DOHH2 (cell line): ENCODE measurements at regions not wholly inside any gene's neighbourhood (a gene's known extent, or its start where the extent isn't known, plus 50 kb on each side); places are given as distances from the start of the nearest gene placed in this dataset.

Experiments
- H3F3A ChIP-seq: fragments of 200-600 bp; sonication (generic), shearing (Covaris generic); 2 replicates; pipeline ENCODE4 v1.6.0; 2016; ENCODE audit warnings: antibody characterized with exemption, mild to moderate bottlenecking; ENCODE audit not compliant: control insufficient read depth, insufficient read depth
- H3K27ac ChIP-seq: fragments of 200-600 bp; sonication (generic); 2 replicates; pipeline ENCODE4 v1.5.1; 2014; ENCODE audit warnings: low read depth, mild to moderate bottlenecking, low read length, moderate library complexity
- H3K27me3 ChIP-seq: fragments of 200-600 bp; sonication (generic); 2 replicates; pipeline ENCODE4 v1.6.1; 2014; ENCODE audit warnings: mild to moderate bottlenecking, low read length, mixed read lengths; ENCODE audit not compliant: control insufficient read depth
- H3K36me3 ChIP-seq: fragments of 200-600 bp; sonication (generic); 2 replicates; pipeline ENCODE4 v1.6.1; 2014; ENCODE audit warnings: mild to moderate bottlenecking, low read length, moderate library complexity, mixed read lengths; ENCODE audit not compliant: control insufficient read depth
- H3K4me1 ChIP-seq: fragments of 200-600 bp; sonication (generic); 2 replicates; pipeline ENCODE4 v1.6.1; 2014; ENCODE audit warnings: mild to moderate bottlenecking, low read length, mixed read lengths; ENCODE audit not compliant: control insufficient read depth
- H3K4me2 ChIP-seq: fragments of 200-600 bp; sonication (generic); 2 replicates; pipeline ENCODE4 v1.6.0; 2014; ENCODE audit warnings: mild to moderate bottlenecking, low read length, moderate library complexity
- H3K4me3 ChIP-seq: fragments of 200-600 bp; sonication (generic); 2 replicates; pipeline ENCODE4 v1.5.1; 2014; ENCODE audit warnings: mild to moderate bottlenecking, low read length, mixed read lengths
- H3K79me2 ChIP-seq: fragments of 200-600 bp; sonication (generic); 2 replicates; pipeline ENCODE4 v1.6.1; 2014; ENCODE audit warnings: mild to moderate bottlenecking, low read length, mixed read lengths; ENCODE audit not compliant: control insufficient read depth
- H3K9me2 ChIP-seq: fragments of 200-600 bp; sonication (generic); replicated peaks from 2 replicates; pipeline ENCODE4 v1.6.1; 2014; ENCODE audit warnings: mild to moderate bottlenecking, low read length, mixed read lengths; ENCODE audit not compliant: control insufficient read depth
- H3K9me3 ChIP-seq: fragments of 200-600 bp; sonication (generic); 2 replicates; pipeline ENCODE4 v1.6.1; 2014; ENCODE audit warnings: antibody characterized with exemption, low read length, mixed read lengths; ENCODE audit not compliant: control insufficient read depth, insufficient read depth
- H4K20me1 ChIP-seq: fragments of 200-600 bp; sonication (generic); 2 replicates; pipeline ENCODE4 v1.6.0; 2014; ENCODE audit warnings: low read depth, mild to moderate bottlenecking, antibody characterized with exemption, low read length, moderate library complexity; ENCODE audit not compliant: control insufficient read depth, insufficient read depth
- EZH2phosphoT487 ChIP-seq: fragments of 200-600 bp; sonication (generic); IDR thresholded peaks from 2 replicates; pipeline ENCODE4 v1.6.1; 2017; ENCODE audit warnings: borderline replicate concordance, mild to moderate bottlenecking, antibody characterized with exemption, low read length, moderate library complexity, mixed read lengths
- TF ChIP-seq, protein P1 (sequence below): fragments of 200-600 bp; sonication (generic); IDR thresholded peaks from one replicate; pipeline ENCODE4 v1.5.1; 2014; ENCODE audit warnings: antibody characterized with exemption, mild to moderate bottlenecking, low read depth, low read length; ENCODE audit not compliant: poor library complexity, severe bottlenecking

- H3K4me2 ChIP-seq: no peak overlapping the region
- H3K27me3 ChIP-seq: no peaks in the 10 kb centered on the region
- no peak overlapping the region for H3K4me3 ChIP-seq
- TF ChIP-seq, protein P1, sequence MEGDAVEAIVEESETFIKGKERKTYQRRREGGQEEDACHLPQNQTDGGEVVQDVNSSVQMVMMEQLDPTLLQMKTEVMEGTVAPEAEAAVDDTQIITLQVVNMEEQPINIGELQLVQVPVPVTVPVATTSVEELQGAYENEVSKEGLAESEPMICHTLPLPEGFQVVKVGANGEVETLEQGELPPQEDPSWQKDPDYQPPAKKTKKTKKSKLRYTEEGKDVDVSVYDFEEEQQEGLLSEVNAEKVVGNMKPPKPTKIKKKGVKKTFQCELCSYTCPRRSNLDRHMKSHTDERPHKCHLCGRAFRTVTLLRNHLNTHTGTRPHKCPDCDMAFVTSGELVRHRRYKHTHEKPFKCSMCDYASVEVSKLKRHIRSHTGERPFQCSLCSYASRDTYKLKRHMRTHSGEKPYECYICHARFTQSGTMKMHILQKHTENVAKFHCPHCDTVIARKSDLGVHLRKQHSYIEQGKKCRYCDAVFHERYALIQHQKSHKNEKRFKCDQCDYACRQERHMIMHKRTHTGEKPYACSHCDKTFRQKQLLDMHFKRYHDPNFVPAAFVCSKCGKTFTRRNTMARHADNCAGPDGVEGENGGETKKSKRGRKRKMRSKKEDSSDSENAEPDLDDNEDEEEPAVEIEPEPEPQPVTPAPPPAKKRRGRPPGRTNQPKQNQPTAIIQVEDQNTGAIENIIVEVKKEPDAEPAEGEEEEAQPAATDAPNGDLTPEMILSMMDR: no peak
- no peak for TF ChIP-seq EZH2phosphoT487
- H3K36me3 ChIP-seq: no peaks in the 10 kb centered on the region
- no peaks in the 10 kb centered on the region for H4K20me1 ChIP-seq
- H3K27ac ChIP-seq: no peak overlapping the region
- H3K9me3 ChIP-seq: no peaks in the 10 kb centered on the region
- H3K9me2 ChIP-seq: no peaks in the 10 kb centered on the region
- no peaks in the 10 kb centered on the region for H3F3A ChIP-seq
- no peaks in the 10 kb centered on the region for H3K4me1 ChIP-seq
- H3K79me2 ChIP-seq: no peaks in the 10 kb centered on the region
These were observed 83.1 kb upstream of the PRR20G start for GRCh38 chr3:127370906-127371305.

DNA sequence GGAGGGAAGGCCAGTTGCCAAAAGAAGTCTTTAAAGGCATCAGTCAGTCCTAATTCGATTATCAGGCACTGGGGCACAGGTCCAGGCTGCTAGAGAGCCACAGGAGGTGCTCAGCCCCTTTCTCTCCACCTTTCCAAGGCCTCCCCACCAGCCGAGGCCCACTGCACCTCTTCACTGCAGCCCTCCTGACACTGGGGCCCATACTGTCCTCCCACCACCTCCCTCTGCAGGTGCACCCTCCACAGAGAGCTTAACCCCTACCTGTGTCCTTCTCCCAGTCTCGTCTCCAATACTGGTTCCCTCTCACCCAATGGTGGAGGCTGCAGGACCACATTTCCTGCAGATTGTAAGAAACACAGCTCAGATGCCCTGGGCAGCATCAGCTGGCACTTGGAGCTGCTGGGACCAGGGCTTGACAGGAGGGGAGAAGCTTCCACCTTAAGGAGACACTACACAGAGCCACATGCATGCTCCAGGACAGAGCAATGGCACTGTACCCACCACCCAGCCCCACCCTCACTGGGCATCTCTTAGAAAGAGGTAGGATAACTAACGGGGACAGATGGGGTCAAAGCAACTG, 81.6 kb upstream of the PRR20G start:
- Histone ChIP-seq H3K27ac (no peak overlapping the region), H3K4me3 (no peak overlapping the region), H3K4me1 (no peaks in the 10 kb centered on the region), H3K9me3 (no peaks in the 10 kb centered on the region), H4K20me1 (no peaks in the 10 kb centered on the region), H3K9me2 (no peaks in the 10 kb centered on the region), H3K4me2 (no peak overlapping the region), H3F3A (no peaks in the 10 kb centered on the region), H3K27me3 (peaks cover 4% of the 10 kb centered on the region; the same call in 1 of the 2 replicates), H3K79me2 (no peaks in the 10 kb centered on the region), H3K36me3 (no peaks in the 10 kb centered on the region)
- TF ChIP-seq EZH2phosphoT487: no peak
- TF ChIP-seq, protein P1: no peak

GRCh38 chr3:127368186-127369032, 80.6 kb upstream of the PRR20G start:
- no peak overlapping the region for H3K4me2 ChIP-seq
- H3F3A ChIP-seq: no peaks in the 10 kb centered on the region

More at GRCh38 chr3:127368186-127369032, 80.6 kb upstream of the PRR20G start:
- Histone ChIP-seq H3K36me3 (no peaks in the 10 kb centered on the region), H3K79me2 (no peaks in the 10 kb centered on the region), H3K9me3 (no peaks in the 10 kb centered on the region), H3K4me3 (no peak overlapping the region), H3K27me3 (peaks cover 4% of the 10 kb centered on the region; the same call in 1 of the 2 replicates), H4K20me1 (no peaks in the 10 kb centered on the region), H3K4me1 (no peaks in the 10 kb centered on the region), H3K27ac (no peak overlapping the region), H3K9me2 (no peaks in the 10 kb centered on the region)
- TF ChIP-seq, protein P1: no peak
- no peak for TF ChIP-seq EZH2phosphoT487
